ENCODE measurements at regions not wholly inside any gene's neighbourhood (a gene's known extent, or its start where the extent isn't known, plus 50 kb on each side); places are given as distances from the start of the nearest gene placed in this dataset.

- TF ChIP-seq POLR2A (IDR thresholded peaks at IDR 0.05), result no peak
- TF ChIP-seq CTCF (IDR thresholded peaks at IDR 0.05), result no peak
Measured at GRCh38 chr6:155611742-155612141, 156.1 kb upstream of the NOX3 start.
